ENCODE measurements at regions not wholly inside any gene's neighbourhood (a gene's known extent, or its start where the extent isn't known, plus 50 kb on each side); places are given as distances from the start of the nearest gene placed in this dataset.

GRCh38 chr2:30312916-30313315, 81.6 kb downstream of the LBH start:
- no peak for TF ChIP-seq EZH2phosphoT487 (conservative IDR thresholded peaks at IDR 0.05; ENCODE audit: low read length)
- TF ChIP-seq CTCF (IDR thresholded peaks at IDR 0.05; ENCODE audit: insufficient read depth, low read length, poor library complexity, severe bottlenecking): no peak
